ENCODE measurements at regions not wholly inside any gene's neighbourhood (a gene's known extent, or its start where the extent isn't known, plus 50 kb on each side); places are given as distances from the start of the nearest gene placed in this dataset.
A peak's percentile ranks its signal among the peaks of the same experiment; 100 is the strongest.
"Not testable (repeated sequence)": the region's sequence is repeated elsewhere in the genome, so short reads cannot be mapped to it uniquely, and the experiment has no call there.

GRCh38 chr12:25682421-25682820, 129.3 kb upstream of the LMNTD1 start:
- H3K27ac Mint-ChIP-seq, result no peak overlapping the region
- no peaks in the 10 kb centered on the region for H3K4me1 Mint-ChIP-seq (ENCODE audit: low read depth)
- no peak for DNase-seq (ENCODE audit: low spot score, unreplicated experiment)
- H3K36me3 Mint-ChIP-seq (ENCODE audit: insufficient read depth), result no peaks in the 10 kb centered on the region
- H3K27me3 Mint-ChIP-seq, result no peaks in the 10 kb centered on the region
- no peak overlapping the region for H3K4me3 Mint-ChIP-seq (ENCODE audit: low read depth)
- TF ChIP-seq CTCF (IDR thresholded peaks at IDR 0.05; ENCODE audit: unreplicated experiment), result no peak
- peaks cover 4% of the 10 kb centered on the region for H3K9me3 Mint-ChIP-seq (ENCODE audit: low read depth)

- no peak for TF ChIP-seq CTCF (IDR thresholded peaks at IDR 0.05; ENCODE audit: unreplicated experiment)
- Mint-ChIP-seq H3K27ac (no peak overlapping the region), H3K4me1 (ENCODE audit: low read depth) (no peaks in the 10 kb centered on the region), H3K9me3 (ENCODE audit: low read depth) (peaks cover 4% of the 10 kb centered on the region), H3K4me3 (ENCODE audit: low read depth) (no peak overlapping the region), H3K27me3 (no peaks in the 10 kb centered on the region), H3K36me3 (ENCODE audit: insufficient read depth) (no peaks in the 10 kb centered on the region)
- DNase-seq (ENCODE audit: low spot score, unreplicated experiment), result no peak
These were observed 131.0 kb upstream of the LMNTD1 start for GRCh38 chr12:25684070-25684469.

GRCh38 chr12:25686351-25686750, 133.3 kb upstream of the LMNTD1 start:
- Mint-ChIP-seq H3K36me3 (ENCODE audit: insufficient read depth) (no peaks in the 10 kb centered on the region), H3K27me3 (peaks cover 11% of the 10 kb centered on the region), H3K4me1 (ENCODE audit: low read depth) (no peaks in the 10 kb centered on the region), H3K27ac (no peak overlapping the region), H3K9me3 (ENCODE audit: low read depth) (peaks cover 4% of the 10 kb centered on the region), H3K4me3 (ENCODE audit: low read depth) (no peak overlapping the region)
- TF ChIP-seq CTCF (IDR thresholded peaks at IDR 0.05; ENCODE audit: unreplicated experiment), result no peak
- DNase-seq (ENCODE audit: low spot score, unreplicated experiment), result no peak

- DNase-seq (ENCODE audit: low spot score, unreplicated experiment), result no peak
- Mint-ChIP-seq H3K4me1 (ENCODE audit: low read depth) (peaks cover 4% of the 10 kb centered on the region), H3K27ac (no peak overlapping the region), H3K27me3 (peaks cover 11% of the 10 kb centered on the region), H3K4me3 (ENCODE audit: low read depth) (no peak overlapping the region), H3K9me3 (ENCODE audit: low read depth) (peaks cover 4% of the 10 kb centered on the region), H3K36me3 (ENCODE audit: insufficient read depth) (no peaks in the 10 kb centered on the region)
- no peak for TF ChIP-seq CTCF (IDR thresholded peaks at IDR 0.05; ENCODE audit: unreplicated experiment)
These were observed 134.1 kb upstream of the LMNTD1 start for GRCh38 chr12:25687226-25687625.

- H3K36me3 Mint-ChIP-seq (ENCODE audit: insufficient read depth); H3K4me3 Mint-ChIP-seq (ENCODE audit: low read depth); H3K4me1 Mint-ChIP-seq (ENCODE audit: low read depth); DNase-seq (ENCODE audit: low spot score, unreplicated experiment); H3K9me3 Mint-ChIP-seq (ENCODE audit: low read depth); H3K27ac Mint-ChIP-seq: not testable (repeated sequence)
- peaks cover 11% of the 10 kb centered on the region for H3K27me3 Mint-ChIP-seq
These were observed 135.8 kb upstream of the LMNTD1 start for GRCh38 chr12:25688851-25689250.

- Mint-ChIP-seq H3K4me1 (ENCODE audit: low read depth) (peaks cover 4% of the 10 kb centered on the region), H3K27ac (peak overlapping the region; percentile 20)
These were observed 137.0 kb upstream of the LMNTD1 start for GRCh38 chr12:25689996-25690501.

More at GRCh38 chr12:25689996-25690501, 137.0 kb upstream of the LMNTD1 start:
- Mint-ChIP-seq H3K36me3 (ENCODE audit: insufficient read depth) (no peaks in the 10 kb centered on the region), H3K27me3 (peaks cover 11% of the 10 kb centered on the region), H3K4me3 (ENCODE audit: low read depth) (no peak overlapping the region), H3K9me3 (ENCODE audit: low read depth) (peaks cover 4% of the 10 kb centered on the region)
- DNase-seq (ENCODE audit: low spot score, unreplicated experiment), result no peak
- TF ChIP-seq CTCF (IDR thresholded peaks at IDR 0.05; ENCODE audit: unreplicated experiment), result no peak

Measured in progenitor cell of endocrine pancreas (in vitro differentiated cells).